Endodermal cell (in vitro differentiated cells): ENCODE measurements at regions not wholly inside any gene's neighbourhood (a gene's known extent, or its start where the extent isn't known, plus 50 kb on each side); places are given as distances from the start of the nearest gene placed in this dataset.

Experiments
- DNase-seq: peaks from one replicate; pipeline ENCODE4 v3.0.0-alpha.2; 2017
- H3K27ac ChIP-seq: 2 replicates; pipeline ENCODE4 v1.5.1; 2013; ENCODE audit warnings: mild to moderate bottlenecking, low read depth, low read length, moderate library complexity
- H3K27me3 ChIP-seq: 2 replicates; pipeline ENCODE4 v1.6.1; 2013; ENCODE audit warnings: mild to moderate bottlenecking, low read length, moderate library complexity; ENCODE audit not compliant: insufficient read depth, control insufficient read depth, poor library complexity, severe bottlenecking
- H3K36me3 ChIP-seq: 2 replicates; pipeline ENCODE4 v1.7.0; 2013; ENCODE audit warnings: mild to moderate bottlenecking, low read length, moderate library complexity; ENCODE audit not compliant: control insufficient read depth, insufficient read depth
- H3K4me1 ChIP-seq: one replicate; pipeline ENCODE4 v1.7.0; 2013; ENCODE audit warnings: low read length; ENCODE audit not compliant: control insufficient read depth, insufficient read depth
- H3K4me3 ChIP-seq: 2 replicates; pipeline ENCODE4 v1.5.1; 2013; ENCODE audit warnings: mild to moderate bottlenecking, low read length, moderate library complexity
- H3K9ac ChIP-seq: 2 replicates; pipeline ENCODE4 v1.6.1; 2013; ENCODE audit warnings: mild to moderate bottlenecking, low read length, moderate library complexity; ENCODE audit not compliant: poor library complexity, severe bottlenecking; ENCODE audit errors: extremely low read depth
- H3K9me3 ChIP-seq: 2 replicates; pipeline ENCODE4 v1.6.1; 2013; ENCODE audit warnings: mild to moderate bottlenecking, low read length, moderate library complexity; ENCODE audit not compliant: control insufficient read depth
- H3K27ac Mint-ChIP-seq: 2 replicates; pipeline ENCODE4 v1.8.0; 2020; ENCODE audit warnings: mixed read lengths
- H3K27me3 Mint-ChIP-seq: 2 replicates; pipeline ENCODE4 v1.8.0; 2021; ENCODE audit warnings: mild to moderate bottlenecking, mixed read lengths; ENCODE audit not compliant: insufficient read depth
- H3K36me3 Mint-ChIP-seq: 2 replicates; pipeline ENCODE4 v1.8.0; 2020; ENCODE audit warnings: low read depth, mixed read lengths
- H3K4me1 Mint-ChIP-seq: 2 replicates; pipeline ENCODE4 v1.8.0; 2020; ENCODE audit warnings: mixed read lengths
- H3K4me3 Mint-ChIP-seq: 2 replicates; pipeline ENCODE4 v1.8.0; 2020; ENCODE audit warnings: mild to moderate bottlenecking, moderate library complexity, mixed read lengths
- H3K9me3 Mint-ChIP-seq: 2 replicates; pipeline ENCODE4 v1.8.0; 2020; ENCODE audit warnings: mild to moderate bottlenecking, mixed read lengths
- WGBS, 2 experiments: methylation state at CpG; one replicate each; pipeline versions ENCODE4 v1.1.5 to v1.1.7; 2013; ENCODE audit warnings: missing lambda C conversion rate in 2 of 2, mixed read lengths in 1 of 2; ENCODE audit not compliant: insufficient coverage in 1 of 2, insufficient read length in 1 of 2; 5-methylcytosine and 5-hydroxymethylcytosine counted together
- TF ChIP-seq, protein P1 (sequence below): fragments of 200-600 bp; sonication (generic); conservative IDR thresholded peaks from 2 replicates; pipeline ENCODE4 v1.5.0; 2021; ENCODE audit warnings: antibody characterized with exemption, mild to moderate bottlenecking

DNA sequence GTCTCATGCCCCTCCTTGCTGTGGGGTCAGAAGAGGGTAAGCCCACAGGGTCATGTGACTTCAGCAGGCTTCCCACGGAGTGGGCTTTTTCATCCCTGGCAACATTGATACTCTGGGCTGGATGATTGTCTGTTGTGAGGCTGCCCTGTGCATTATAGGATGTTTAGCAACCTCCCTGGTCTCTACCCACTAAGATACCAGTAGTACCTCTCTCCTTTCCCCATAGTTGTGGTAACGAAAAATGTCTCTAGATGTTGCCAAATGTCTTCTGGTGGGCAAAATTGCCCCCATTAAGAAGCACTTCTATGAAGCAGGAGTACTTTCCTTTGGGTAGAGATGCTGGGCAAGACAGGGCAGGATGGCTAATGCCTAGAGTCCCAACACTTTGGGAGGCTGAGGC lies 232.5 kb upstream of the ZNF217 start:
- Histone ChIP-seq H3K27ac (no peak overlapping the region), H3K4me3 (no peak overlapping the region), H3K27me3 (no peaks in the 10 kb centered on the region), H3K4me1 (peaks cover 14% of the 10 kb centered on the region), H3K9me3 (no peaks in the 10 kb centered on the region), H3K9ac (no peak overlapping the region), H3K36me3 (no peaks in the 10 kb centered on the region)
- WGBS, 2 experiments, result 95% methylated on average over 1 of the region's 2 CpGs; no CpG with 5 or more reads in 1 of the 2 experiments
- no peak for DNase-seq
- Mint-ChIP-seq H3K36me3 (no peaks in the 10 kb centered on the region), H3K27ac (no peak overlapping the region), H3K9me3 (no peaks in the 10 kb centered on the region), H3K4me3 (no peak overlapping the region), H3K4me1 (peaks cover 32% of the 10 kb centered on the region), H3K27me3 (no peaks in the 10 kb centered on the region)
- TF ChIP-seq, protein P1, sequence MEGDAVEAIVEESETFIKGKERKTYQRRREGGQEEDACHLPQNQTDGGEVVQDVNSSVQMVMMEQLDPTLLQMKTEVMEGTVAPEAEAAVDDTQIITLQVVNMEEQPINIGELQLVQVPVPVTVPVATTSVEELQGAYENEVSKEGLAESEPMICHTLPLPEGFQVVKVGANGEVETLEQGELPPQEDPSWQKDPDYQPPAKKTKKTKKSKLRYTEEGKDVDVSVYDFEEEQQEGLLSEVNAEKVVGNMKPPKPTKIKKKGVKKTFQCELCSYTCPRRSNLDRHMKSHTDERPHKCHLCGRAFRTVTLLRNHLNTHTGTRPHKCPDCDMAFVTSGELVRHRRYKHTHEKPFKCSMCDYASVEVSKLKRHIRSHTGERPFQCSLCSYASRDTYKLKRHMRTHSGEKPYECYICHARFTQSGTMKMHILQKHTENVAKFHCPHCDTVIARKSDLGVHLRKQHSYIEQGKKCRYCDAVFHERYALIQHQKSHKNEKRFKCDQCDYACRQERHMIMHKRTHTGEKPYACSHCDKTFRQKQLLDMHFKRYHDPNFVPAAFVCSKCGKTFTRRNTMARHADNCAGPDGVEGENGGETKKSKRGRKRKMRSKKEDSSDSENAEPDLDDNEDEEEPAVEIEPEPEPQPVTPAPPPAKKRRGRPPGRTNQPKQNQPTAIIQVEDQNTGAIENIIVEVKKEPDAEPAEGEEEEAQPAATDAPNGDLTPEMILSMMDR, result no peak

DNA sequence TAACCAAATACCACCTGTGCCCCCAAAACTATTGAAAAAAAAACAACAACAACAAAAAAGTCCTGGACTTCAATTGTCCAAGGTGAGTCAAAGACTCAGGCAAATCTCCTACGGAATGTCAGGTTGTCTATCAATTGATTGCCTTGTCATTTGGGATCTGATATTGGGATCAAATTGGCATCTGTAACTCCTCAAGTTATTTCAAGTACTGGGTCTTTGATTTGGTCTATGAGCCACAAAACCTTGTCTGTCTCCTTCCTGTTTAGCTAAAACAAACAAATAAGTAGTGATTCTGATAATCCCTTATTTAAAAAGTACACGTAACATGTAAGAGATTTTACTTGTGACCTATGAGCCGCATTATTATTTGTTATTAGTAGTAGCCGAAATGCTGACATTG lies 231.6 kb upstream of the ZNF217 start:
- no peak for DNase-seq
- Mint-ChIP-seq H3K4me1 (peaks cover 32% of the 10 kb centered on the region), H3K27me3 (no peaks in the 10 kb centered on the region), H3K4me3 (no peak overlapping the region), H3K36me3 (no peaks in the 10 kb centered on the region), H3K9me3 (no peaks in the 10 kb centered on the region), H3K27ac (no peak overlapping the region)
- H3K9me3 ChIP-seq, result no peaks in the 10 kb centered on the region
- 88 to 94% methylated on average over 3 to 4 of the region's 4 CpGs for WGBS, 2 experiments
- no peak overlapping the region for H3K4me3 ChIP-seq
- H3K36me3 ChIP-seq, result no peaks in the 10 kb centered on the region
- TF ChIP-seq, protein P1, result no peak
- H3K27me3 ChIP-seq, result no peaks in the 10 kb centered on the region
- H3K27ac ChIP-seq, result no peak overlapping the region
- no peak overlapping the region for H3K9ac ChIP-seq
- H3K4me1 ChIP-seq, result peaks cover 14% of the 10 kb centered on the region

DNA sequence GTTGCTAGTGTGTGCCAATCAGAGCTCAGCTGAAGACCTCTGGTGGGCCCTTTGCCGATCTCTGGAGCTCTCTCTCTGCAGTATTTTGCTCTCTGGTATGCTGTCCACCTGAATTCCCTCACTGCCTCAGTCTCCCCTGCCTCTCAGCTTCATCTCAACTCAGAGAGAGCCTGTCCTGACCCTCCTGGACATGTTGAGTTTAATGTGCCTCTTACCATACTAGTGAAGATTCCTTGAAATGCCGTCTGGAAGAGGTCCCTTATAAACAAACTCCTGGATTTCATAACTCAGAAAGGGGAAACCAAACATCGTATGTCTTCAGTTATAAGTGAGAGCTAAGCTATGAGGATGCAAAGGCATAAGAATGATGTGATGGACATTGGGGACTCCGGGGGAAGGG lies 231.1 kb upstream of the ZNF217 start:
- WGBS, 2 experiments, result 87 to 90% methylated on average over 3 to 4 of the region's 4 CpGs
- peaks cover 29% of the 10 kb centered on the region for H3K4me1 Mint-ChIP-seq
- no peak overlapping the region for H3K9ac ChIP-seq
- H3K4me3 Mint-ChIP-seq, result no peak overlapping the region
- no peaks in the 10 kb centered on the region for H3K36me3 Mint-ChIP-seq
- no peak overlapping the region for H3K4me3 ChIP-seq
- H3K27me3 Mint-ChIP-seq, result no peaks in the 10 kb centered on the region
- H3K27me3 ChIP-seq, result no peaks in the 10 kb centered on the region
- TF ChIP-seq, protein P1, result no peak
- H3K27ac Mint-ChIP-seq, result no peak overlapping the region
- H3K9me3 ChIP-seq, result no peaks in the 10 kb centered on the region
- H3K4me1 ChIP-seq, result peaks cover 14% of the 10 kb centered on the region
- no peak overlapping the region for H3K27ac ChIP-seq
- no peaks in the 10 kb centered on the region for H3K9me3 Mint-ChIP-seq
- no peak for DNase-seq
- H3K36me3 ChIP-seq, result no peaks in the 10 kb centered on the region
